ENCODE measurements at regions not wholly inside any gene's neighbourhood (a gene's known extent, or its start where the extent isn't known, plus 50 kb on each side); places are given as distances from the start of the nearest gene placed in this dataset.

DNA sequence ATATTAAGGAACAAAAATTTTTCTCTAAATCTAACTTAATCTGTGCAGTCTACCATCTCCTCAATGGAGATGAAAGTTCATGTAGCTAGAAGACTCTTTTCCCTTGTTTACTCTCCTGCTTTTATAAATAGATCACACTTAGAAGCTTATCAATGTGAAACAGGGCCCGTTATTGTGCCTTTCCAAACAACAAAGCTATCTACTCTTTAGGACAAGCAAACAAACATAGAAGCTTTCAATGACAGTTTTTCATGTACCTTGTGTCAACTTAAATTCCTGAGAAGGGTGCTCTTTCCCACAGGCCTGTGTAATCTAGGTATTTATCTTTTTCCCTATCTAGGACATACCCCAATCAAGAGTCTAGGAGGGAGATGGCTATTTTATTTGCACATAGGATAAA, 247.8 kb upstream of the CWC22 start:
- TF ChIP-seq, protein P1, sequence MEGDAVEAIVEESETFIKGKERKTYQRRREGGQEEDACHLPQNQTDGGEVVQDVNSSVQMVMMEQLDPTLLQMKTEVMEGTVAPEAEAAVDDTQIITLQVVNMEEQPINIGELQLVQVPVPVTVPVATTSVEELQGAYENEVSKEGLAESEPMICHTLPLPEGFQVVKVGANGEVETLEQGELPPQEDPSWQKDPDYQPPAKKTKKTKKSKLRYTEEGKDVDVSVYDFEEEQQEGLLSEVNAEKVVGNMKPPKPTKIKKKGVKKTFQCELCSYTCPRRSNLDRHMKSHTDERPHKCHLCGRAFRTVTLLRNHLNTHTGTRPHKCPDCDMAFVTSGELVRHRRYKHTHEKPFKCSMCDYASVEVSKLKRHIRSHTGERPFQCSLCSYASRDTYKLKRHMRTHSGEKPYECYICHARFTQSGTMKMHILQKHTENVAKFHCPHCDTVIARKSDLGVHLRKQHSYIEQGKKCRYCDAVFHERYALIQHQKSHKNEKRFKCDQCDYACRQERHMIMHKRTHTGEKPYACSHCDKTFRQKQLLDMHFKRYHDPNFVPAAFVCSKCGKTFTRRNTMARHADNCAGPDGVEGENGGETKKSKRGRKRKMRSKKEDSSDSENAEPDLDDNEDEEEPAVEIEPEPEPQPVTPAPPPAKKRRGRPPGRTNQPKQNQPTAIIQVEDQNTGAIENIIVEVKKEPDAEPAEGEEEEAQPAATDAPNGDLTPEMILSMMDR (IDR thresholded peaks at IDR 0.05): no peak
- TF ChIP-seq POLR2A (IDR thresholded peaks at IDR 0.05): no peak
